HepG2 (cell line): ENCODE measurements at regions not wholly inside any gene's neighbourhood (a gene's known extent, or its start where the extent isn't known, plus 50 kb on each side); places are given as distances from the start of the nearest gene placed in this dataset.

Experiments
- ATAC-seq: fragments of 200-7000 bp; cut with Tn5 transposase; 3 replicates; pipeline ENCODE4 v1.9.1; 2020; ENCODE audit warnings: mild to moderate bottlenecking, moderate library complexity
- BruUV-seq: library from RNA; stranded (reverse); fragments of 400-500 nt; replicated peaks from 2 replicates; lab custom pipeline; 2021; lab: Mats Ljungman, UMichigan
- CTCF ChIA-PET: fragments of 300-600 bp; formaldehyde crosslinking; extraction: SDS; loops from one replicate; lab custom pipeline; 2021; ENCODE audit warnings: low total read pairs, inconsistent platforms, low intra/inter-chr PET ratio; lab: Yijun Ruan, JAX
- POLR2A ChIA-PET: fragments of 350-600 bp; sonication (Branson Sonifier 250); formaldehyde crosslinking; loops from one replicate; lab custom pipeline; 2020; ENCODE audit warnings: antibody characterized with exemption, inconsistent platforms; lab: Yijun Ruan, JAX
- DNase-seq: peaks from one replicate; pipeline ENCODE4 v3.0.0-alpha.2; 2015; ENCODE audit warnings: low spot score
- FAIRE-seq: peaks from 3 replicates; lab custom pipeline; 2011; peaks lifted over from hg19 to GRCh38; lab: Jason Lieb, UNC
- H2AFZ ChIP-seq: one replicate; pipeline ENCODE4 v1.6.1; 2011; ENCODE audit warnings: low read length, inconsistent platforms
- H3K27ac ChIP-seq: fragments of 300-600 bp; 3 replicates; pipeline ENCODE4 v1.8.0; 2011; ENCODE audit warnings: mixed run types, mild to moderate bottlenecking, mixed read lengths, low read length, inconsistent platforms; ENCODE audit not compliant: insufficient read depth; ENCODE audit errors: extremely low read length
- H3K27me3 ChIP-seq, 2 experiments: fragments of 200-600 bp in 1 of 2; 2 replicates in 1 of 2; 3 replicates in 1 of 2; pipeline versions ENCODE4 v1.6.0 to v1.8.0; 2011; ENCODE audit warnings: low read length in 2 of 2, mild to moderate bottlenecking in 2 of 2, moderate library complexity in 2 of 2, inconsistent platforms in 1 of 2; ENCODE audit not compliant: insufficient read depth in 2 of 2, control insufficient read depth in 1 of 2
- H3K36me3 ChIP-seq, 2 experiments: fragments of 200-600 bp in 1 of 2; replicated peaks in 1 of 2; 2 replicates in 1 of 2; 3 replicates in 1 of 2; pipeline versions ENCODE4 v1.5.1 to v1.8.0; 2011; ENCODE audit warnings: low read length in 2 of 2, inconsistent platforms in 1 of 2; ENCODE audit not compliant: insufficient read depth in 2 of 2, control insufficient read depth in 1 of 2
- H3K4me1 ChIP-seq: 2 replicates; pipeline ENCODE4 v1.5.1; 2012; ENCODE audit warnings: low read length, inconsistent platforms; ENCODE audit not compliant: insufficient read depth
- H3K4me2 ChIP-seq: 2 replicates; pipeline ENCODE4 v1.6.0; 2011; ENCODE audit warnings: low read depth, low read length, inconsistent platforms
- H3K4me3 ChIP-seq, 3 experiments: fragments of 200-600 bp in 1 of 3; sonication (generic), shearing (Covaris generic) in 1 of 3; replicated peaks in 1 of 3; 2 replicates each; pipeline ENCODE4 v1.5.1; 2011 to 2016; ENCODE audit warnings: low read length in 3 of 3, inconsistent platforms in 2 of 3, low read depth in 2 of 3, mild to moderate bottlenecking in 2 of 3, control low read depth in 1 of 3, mixed read lengths in 1 of 3; ENCODE audit not compliant: insufficient read depth in 1 of 3
- H3K79me2 ChIP-seq: one replicate; pipeline ENCODE4 v1.6.1; 2011; ENCODE audit warnings: low read length, inconsistent platforms; ENCODE audit not compliant: insufficient read depth
- H3K9ac ChIP-seq: 2 replicates; pipeline ENCODE4 v1.6.0; 2011; ENCODE audit warnings: mild to moderate bottlenecking, low read depth, low read length, inconsistent platforms; ENCODE audit not compliant: insufficient read depth
- H3K9me3 ChIP-seq: 2 replicates; pipeline ENCODE4 v1.5.1; 2012; ENCODE audit warnings: mild to moderate bottlenecking, low read length
- H4K20me1 ChIP-seq: 2 replicates; pipeline ENCODE4 v1.6.0; 2011; ENCODE audit warnings: inconsistent platforms, mild to moderate bottlenecking, low read length, moderate library complexity; ENCODE audit not compliant: insufficient read depth
- ATF7 ChIP-seq, 2 experiments: fragments of 450-650 bp in 1 of 2; sonication (generic) in 1 of 2; formaldehyde crosslinking in 1 of 2; IDR thresholded peaks; 2 replicates each; pipeline versions ENCODE4 v1.4.0 to v1.6.1; 2016 to 2020; ENCODE audit warnings: antibody characterized with exemption in 1 of 2, mild to moderate bottlenecking in 1 of 2, missing genetic modification reagents in 1 of 2
- FOXK2 ChIP-seq: fragments of 450-650 bp; IDR thresholded peaks from 2 replicates; pipeline ENCODE4 v1.6.1; 2016
- HNRNPH1 ChIP-seq: fragments of 200-400 bp; formaldehyde crosslinking; optimal IDR thresholded peaks from 2 replicates; pipeline ENCODE3; 2017; ENCODE audit warnings: mild to moderate bottlenecking, low read depth, low read length
- SRSF1 ChIP-seq: fragments of 200-400 bp; formaldehyde crosslinking; optimal IDR thresholded peaks from 2 replicates; pipeline ENCODE3; 2017; ENCODE audit warnings: mild to moderate bottlenecking, low read depth, low read length, moderate library complexity
- WGBS: methylation state at CpG from one replicate; pipeline ENCODE4 v1.1.6; 2017; ENCODE audit warnings: low lambda C conversion rate; 5-methylcytosine and 5-hydroxymethylcytosine counted together
- in situ Hi-C: cut with HindIII; loops from 2 replicates; pipeline ENCODE4 v1.10.0; 2017; ENCODE audit warnings: low pct_unique_long_range_greater_than_20kb; ENCODE audit not compliant: extremely low pct_ligation_motif_present
- intact Hi-C: fragments of 100-400 bp; cut with micrococcal nuclease; formaldehyde crosslinking; loops from one replicate; pipeline ENCODE4 v1.10.0; 2022; ENCODE audit not compliant: unreplicated experiment
- TF ChIP-seq, protein P1 (sequence below), 2 experiments: sonication (generic) in 1 of 2; formaldehyde crosslinking in 1 of 2; IDR thresholded peaks; 2 replicates each; pipeline versions ENCODE4 v1.4.0 to v1.6.1; 2016 to 2020; ENCODE audit warnings: borderline replicate concordance in 1 of 2, low read depth in 1 of 2, mild to moderate bottlenecking in 1 of 2, missing genetic modification reagents in 1 of 2
- TF ChIP-seq, protein P2 (sequence below): sonication (generic); formaldehyde crosslinking; conservative IDR thresholded peaks from 2 replicates; pipeline ENCODE4 v1.8.0; 2022; ENCODE audit warnings: missing genetic modification reagents
- TF ChIP-seq, protein P3 (sequence below): IDR thresholded peaks from 2 replicates; pipeline ENCODE4 v1.6.1; 2016; ENCODE audit warnings: control low read depth

DNA sequence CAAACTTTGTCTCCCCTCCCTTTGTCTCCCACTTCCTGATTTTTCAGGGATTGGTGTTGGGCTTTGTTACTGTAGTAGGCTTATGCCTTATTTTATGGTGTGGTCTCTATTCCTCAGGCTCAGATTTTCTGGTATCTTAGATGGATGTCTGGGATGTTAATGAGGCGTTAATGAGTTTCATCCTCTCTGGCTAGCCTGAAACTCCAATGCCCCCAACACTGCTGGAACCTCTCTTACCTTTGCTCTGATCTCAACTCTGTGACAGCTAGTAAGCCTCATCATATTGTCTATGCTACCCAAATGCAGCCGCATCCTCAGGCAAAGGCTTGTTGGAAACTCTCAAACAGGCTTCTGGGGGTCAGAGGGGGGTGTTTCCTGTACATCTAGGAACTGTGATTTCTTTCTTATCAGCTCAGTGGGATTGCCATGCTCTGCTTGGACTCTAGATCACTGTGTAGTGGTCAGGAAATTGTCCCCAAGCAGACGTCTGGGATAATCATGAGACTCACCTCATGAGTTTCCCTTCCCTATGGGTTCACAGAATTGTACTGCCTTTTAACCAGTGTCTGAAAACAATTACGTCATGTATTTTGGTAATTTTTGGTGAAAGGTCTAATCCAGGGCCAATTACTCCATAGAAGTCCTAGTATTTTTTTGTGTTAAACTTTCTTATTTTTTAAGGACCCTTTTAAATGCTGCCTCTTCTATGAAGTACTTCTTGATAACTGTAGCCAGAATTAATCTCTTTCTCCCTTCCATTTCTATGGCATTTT lies 88.8 kb upstream of the TRPC7 start:
- no peak overlapping the region for H3K4me3 ChIP-seq
- H3K9ac ChIP-seq, result no peak overlapping the region
- H3K4me1 ChIP-seq, result no peaks in the 10 kb centered on the region
- intact Hi-C loops, result no loop called here
- no peaks in the 10 kb centered on the region for H3K36me3 ChIP-seq
- ChIA-PET POLR2A (no interaction called here), CTCF (no interaction called here)
- no peak overlapping the region for H2AFZ ChIP-seq
- BruUV-seq, result no TSS peak
- no peaks in the 10 kb centered on the region for H3K27me3 ChIP-seq
- 2% methylated on average over 4 of the region's 4 CpGs for WGBS
- no peaks in the 10 kb centered on the region for H4K20me1 ChIP-seq
- no peak overlapping the region for H3K27ac ChIP-seq
- H3K4me2 ChIP-seq, result no peak overlapping the region
- in situ Hi-C loops, result no loop called here
- H3K9me3 ChIP-seq, result no peaks in the 10 kb centered on the region
- no peak for ATAC-seq
- no peaks in the 10 kb centered on the region for H3K79me2 ChIP-seq
- no peak for FAIRE-seq
- DNase-seq, result no peak
- TF ChIP-seq, protein P1, sequence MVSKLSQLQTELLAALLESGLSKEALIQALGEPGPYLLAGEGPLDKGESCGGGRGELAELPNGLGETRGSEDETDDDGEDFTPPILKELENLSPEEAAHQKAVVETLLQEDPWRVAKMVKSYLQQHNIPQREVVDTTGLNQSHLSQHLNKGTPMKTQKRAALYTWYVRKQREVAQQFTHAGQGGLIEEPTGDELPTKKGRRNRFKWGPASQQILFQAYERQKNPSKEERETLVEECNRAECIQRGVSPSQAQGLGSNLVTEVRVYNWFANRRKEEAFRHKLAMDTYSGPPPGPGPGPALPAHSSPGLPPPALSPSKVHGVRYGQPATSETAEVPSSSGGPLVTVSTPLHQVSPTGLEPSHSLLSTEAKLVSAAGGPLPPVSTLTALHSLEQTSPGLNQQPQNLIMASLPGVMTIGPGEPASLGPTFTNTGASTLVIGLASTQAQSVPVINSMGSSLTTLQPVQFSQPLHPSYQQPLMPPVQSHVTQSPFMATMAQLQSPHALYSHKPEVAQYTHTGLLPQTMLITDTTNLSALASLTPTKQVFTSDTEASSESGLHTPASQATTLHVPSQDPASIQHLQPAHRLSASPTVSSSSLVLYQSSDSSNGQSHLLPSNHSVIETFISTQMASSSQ (IDR thresholded peaks at IDR 0.05; ENCODE audit: low read depth), result no peak
- TF ChIP-seq, protein P1 (CRISPR knock-in tag; IDR thresholded peaks at IDR 0.05; ENCODE audit: borderline replicate concordance), result no peak
- TF ChIP-seq ATF7 (IDR thresholded peaks at IDR 0.05) (peak; percentile 96), ATF7 (CRISPR knock-in tag; IDR thresholded peaks at IDR 0.05) (no peak), HNRNPH1 (no peak), FOXK2 (no peak), SRSF1 (no peak)
- TF ChIP-seq, protein P2, sequence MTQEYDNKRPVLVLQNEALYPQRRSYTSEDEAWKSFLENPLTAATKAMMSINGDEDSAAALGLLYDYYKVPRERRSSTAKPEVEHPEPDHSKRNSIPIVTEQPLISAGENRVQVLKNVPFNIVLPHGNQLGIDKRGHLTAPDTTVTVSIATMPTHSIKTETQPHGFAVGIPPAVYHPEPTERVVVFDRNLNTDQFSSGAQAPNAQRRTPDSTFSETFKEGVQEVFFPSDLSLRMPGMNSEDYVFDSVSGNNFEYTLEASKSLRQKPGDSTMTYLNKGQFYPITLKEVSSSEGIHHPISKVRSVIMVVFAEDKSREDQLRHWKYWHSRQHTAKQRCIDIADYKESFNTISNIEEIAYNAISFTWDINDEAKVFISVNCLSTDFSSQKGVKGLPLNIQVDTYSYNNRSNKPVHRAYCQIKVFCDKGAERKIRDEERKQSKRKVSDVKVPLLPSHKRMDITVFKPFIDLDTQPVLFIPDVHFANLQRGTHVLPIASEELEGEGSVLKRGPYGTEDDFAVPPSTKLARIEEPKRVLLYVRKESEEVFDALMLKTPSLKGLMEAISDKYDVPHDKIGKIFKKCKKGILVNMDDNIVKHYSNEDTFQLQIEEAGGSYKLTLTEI, result no peak
- TF ChIP-seq, protein P3, sequence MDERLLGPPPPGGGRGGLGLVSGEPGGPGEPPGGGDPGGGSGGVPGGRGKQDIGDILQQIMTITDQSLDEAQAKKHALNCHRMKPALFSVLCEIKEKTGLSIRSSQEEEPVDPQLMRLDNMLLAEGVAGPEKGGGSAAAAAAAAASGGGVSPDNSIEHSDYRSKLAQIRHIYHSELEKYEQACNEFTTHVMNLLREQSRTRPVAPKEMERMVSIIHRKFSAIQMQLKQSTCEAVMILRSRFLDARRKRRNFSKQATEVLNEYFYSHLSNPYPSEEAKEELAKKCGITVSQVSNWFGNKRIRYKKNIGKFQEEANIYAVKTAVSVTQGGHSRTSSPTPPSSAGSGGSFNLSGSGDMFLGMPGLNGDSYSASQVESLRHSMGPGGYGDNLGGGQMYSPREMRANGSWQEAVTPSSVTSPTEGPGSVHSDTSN (CRISPR knock-in tag), result no peak
- TF ChIP-seq, all 625 proteins: peak for 1
